ENCODE measurements at regions not wholly inside any gene's neighbourhood (a gene's known extent, or its start where the extent isn't known, plus 50 kb on each side); places are given as distances from the start of the nearest gene placed in this dataset.

- no peaks in the 10 kb centered on the region for H3K27me3 ChIP-seq (ENCODE audit: low read depth)
- intact Hi-C loops (cut with DNase I) = no loop called here
- no peak for DNase-seq
- no peak for TF ChIP-seq CTCF (IDR thresholded peaks at IDR 0.05)
- no peak for ATAC-seq
- H3K27ac ChIP-seq = no peak overlapping the region
- no peaks in the 10 kb centered on the region for H3K9me3 ChIP-seq
- no peaks in the 10 kb centered on the region for H3K36me3 ChIP-seq
- H3K4me3 ChIP-seq = no peak overlapping the region
- H3K4me1 ChIP-seq = no peaks in the 10 kb centered on the region
Measured at GRCh38 chr4:14445882-14446281, 556.4 kb upstream of the CPEB2 start.

GRCh38 chr4:14446311-14446710 lies 556.0 kb upstream of the CPEB2 start:
- no peak for TF ChIP-seq CTCF (IDR thresholded peaks at IDR 0.05)
- H3K36me3 ChIP-seq = no peaks in the 10 kb centered on the region
- no peak for ATAC-seq
- no peak for DNase-seq
- no peaks in the 10 kb centered on the region for H3K9me3 ChIP-seq
- no peaks in the 10 kb centered on the region for H3K4me1 ChIP-seq
- no peak overlapping the region for H3K27ac ChIP-seq
- intact Hi-C loops (cut with DNase I) = no loop called here
- H3K27me3 ChIP-seq (ENCODE audit: low read depth) = no peaks in the 10 kb centered on the region
- no peak overlapping the region for H3K4me3 ChIP-seq

- H3K27ac ChIP-seq = no peak overlapping the region
- no peaks in the 10 kb centered on the region for H3K4me1 ChIP-seq
- intact Hi-C loops (cut with DNase I) = no loop called here
- no peak for TF ChIP-seq CTCF (IDR thresholded peaks at IDR 0.05)
- H3K9me3 ChIP-seq = no peaks in the 10 kb centered on the region
- DNase-seq = no peak
- H3K27me3 ChIP-seq (ENCODE audit: low read depth) = no peaks in the 10 kb centered on the region
- H3K36me3 ChIP-seq = no peaks in the 10 kb centered on the region
- no peak overlapping the region for H3K4me3 ChIP-seq
- ATAC-seq = no peak
Measured at GRCh38 chr4:14446904-14447303, 555.4 kb upstream of the CPEB2 start.

DNA sequence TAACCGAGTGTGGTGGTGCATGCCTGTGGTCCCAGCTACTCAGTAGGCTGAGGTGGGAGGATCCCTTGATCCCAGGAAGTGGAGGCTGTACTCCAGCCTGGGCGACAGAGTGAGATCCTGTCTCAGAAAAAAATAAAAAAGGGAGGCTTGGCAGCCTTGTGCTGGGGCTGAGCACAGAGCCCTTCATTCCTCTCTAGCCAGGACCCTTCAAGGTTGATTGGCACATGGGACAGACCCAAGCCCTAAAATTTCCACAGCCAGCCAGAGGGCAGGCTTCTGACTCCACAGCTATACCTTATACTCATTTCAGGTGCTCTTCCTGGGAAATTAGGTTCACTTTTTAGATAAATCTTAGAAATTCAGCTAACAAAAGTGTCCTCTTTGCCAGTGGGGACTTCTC lies 553.0 kb upstream of the CPEB2 start:
- Histone ChIP-seq H3K9me3 (no peaks in the 10 kb centered on the region), H3K27ac (no peak overlapping the region), H3K4me1 (no peaks in the 10 kb centered on the region), H3K36me3 (no peaks in the 10 kb centered on the region), H3K4me3 (no peak overlapping the region), H3K27me3 (ENCODE audit: low read depth) (no peaks in the 10 kb centered on the region)
- DNase-seq (no peak), ATAC-seq (no peak)
- intact Hi-C loops (cut with DNase I) = no loop called here
- TF ChIP-seq CTCF (IDR thresholded peaks at IDR 0.05) = no peak

DNA sequence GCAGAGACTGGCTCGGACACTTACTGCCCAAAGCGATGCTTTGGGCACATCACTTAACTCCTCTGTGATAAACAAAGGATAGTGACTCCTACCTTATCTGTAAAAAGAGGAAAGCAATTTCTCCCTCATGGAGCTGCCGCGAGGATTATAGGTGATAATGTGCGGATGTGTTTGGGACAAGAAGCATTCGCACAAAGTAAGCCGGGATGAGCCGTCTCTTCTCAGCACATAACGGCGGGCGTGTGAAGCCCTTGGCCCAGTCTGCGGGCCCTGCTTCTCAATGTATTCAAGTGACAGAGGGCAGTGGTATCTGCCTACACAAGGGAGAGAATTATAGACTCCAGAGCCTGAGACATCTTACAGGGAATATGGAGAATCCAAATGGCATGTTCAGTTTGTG lies 550.3 kb upstream of the CPEB2 start:
- Histone ChIP-seq H3K36me3 (no peaks in the 10 kb centered on the region), H3K27ac (no peak overlapping the region), H3K27me3 (ENCODE audit: low read depth) (no peaks in the 10 kb centered on the region), H3K9me3 (no peaks in the 10 kb centered on the region), H3K4me3 (no peak overlapping the region), H3K4me1 (no peaks in the 10 kb centered on the region)
- DNase-seq (no peak), ATAC-seq (no peak)
- intact Hi-C loops (cut with DNase I) = no loop called here
- no peak for TF ChIP-seq CTCF (IDR thresholded peaks at IDR 0.05)

- no peaks in the 10 kb centered on the region for H3K27me3 ChIP-seq (ENCODE audit: low read depth)
- no peak for TF ChIP-seq CTCF (IDR thresholded peaks at IDR 0.05)
- DNase-seq (no peak), ATAC-seq (no peak)
- H3K9me3 ChIP-seq = no peaks in the 10 kb centered on the region
- intact Hi-C loops (cut with DNase I) = no loop called here
- H3K27ac ChIP-seq = no peak overlapping the region
- H3K4me1 ChIP-seq = no peaks in the 10 kb centered on the region
- no peaks in the 10 kb centered on the region for H3K36me3 ChIP-seq
- no peak overlapping the region for H3K4me3 ChIP-seq
Measured at GRCh38 chr4:14452764-14453163, 549.5 kb upstream of the CPEB2 start.

Measured in lower lobe of right lung (tissue), 2 donors.